Osteoblast (primary cell): ENCODE measurements at regions not wholly inside any gene's neighbourhood (a gene's known extent, or its start where the extent isn't known, plus 50 kb on each side); places are given as distances from the start of the nearest gene placed in this dataset.

Source experiments
- DNase-seq: peaks from one replicate; pipeline ENCODE4 v3.0.0; 2011; ENCODE audit warnings: low spot score, mixed read lengths; ENCODE audit not compliant: insufficient read length; ENCODE audit errors: missing footprints
- H2AFZ ChIP-seq: 2 replicates; pipeline ENCODE4 v1.6.0; 2011; ENCODE audit warnings: mild to moderate bottlenecking, low read length
- H3K27ac ChIP-seq: 2 replicates; pipeline ENCODE4 v1.5.1; 2011; ENCODE audit warnings: mild to moderate bottlenecking, low read depth, low read length, moderate library complexity
- H3K27me3 ChIP-seq: 2 replicates; pipeline ENCODE4 v1.6.0; 2012; ENCODE audit warnings: mild to moderate bottlenecking, control low read depth, inconsistent platforms, low read length, moderate library complexity; ENCODE audit not compliant: insufficient read depth
- H3K36me3 ChIP-seq: 2 replicates; pipeline ENCODE4 v1.5.1; 2011; ENCODE audit warnings: mild to moderate bottlenecking, low read length, control low read depth, moderate library complexity; ENCODE audit not compliant: insufficient read depth
- H3K4me1 ChIP-seq: 2 replicates; pipeline ENCODE4 v1.5.1; 2011; ENCODE audit warnings: mild to moderate bottlenecking, low read length, control low read depth, moderate library complexity; ENCODE audit not compliant: insufficient read depth
- H3K4me2 ChIP-seq: 2 replicates; pipeline ENCODE4 v1.6.0; 2011; ENCODE audit warnings: mild to moderate bottlenecking, low read length; ENCODE audit not compliant: insufficient read depth
- H3K4me3 ChIP-seq: fragments of 200-600 bp; sonication (generic); 3 replicates; pipeline ENCODE4 v1.5.1; 2012; ENCODE audit warnings: mild to moderate bottlenecking, low read length, inconsistent platforms; ENCODE audit not compliant: insufficient read depth
- H3K79me2 ChIP-seq: 2 replicates; pipeline ENCODE4 v1.6.0; 2012; ENCODE audit warnings: mild to moderate bottlenecking, low read length, control low read depth, inconsistent platforms; ENCODE audit not compliant: insufficient read depth
- H3K9me3 ChIP-seq: 2 replicates; pipeline ENCODE4 v1.5.1; 2011; ENCODE audit warnings: low read depth, low read length, control low read depth
- H4K20me1 ChIP-seq: 2 replicates; pipeline ENCODE4 v1.6.0; 2012; ENCODE audit warnings: mild to moderate bottlenecking, low read length, control low read depth; ENCODE audit not compliant: insufficient read depth
- CTCF ChIP-seq: IDR thresholded peaks from 2 replicates; pipeline ENCODE4 v1.5.1; 2011; ENCODE audit warnings: mild to moderate bottlenecking, low read depth, low read length, moderate library complexity; ENCODE audit errors: extremely low read depth

DNA sequence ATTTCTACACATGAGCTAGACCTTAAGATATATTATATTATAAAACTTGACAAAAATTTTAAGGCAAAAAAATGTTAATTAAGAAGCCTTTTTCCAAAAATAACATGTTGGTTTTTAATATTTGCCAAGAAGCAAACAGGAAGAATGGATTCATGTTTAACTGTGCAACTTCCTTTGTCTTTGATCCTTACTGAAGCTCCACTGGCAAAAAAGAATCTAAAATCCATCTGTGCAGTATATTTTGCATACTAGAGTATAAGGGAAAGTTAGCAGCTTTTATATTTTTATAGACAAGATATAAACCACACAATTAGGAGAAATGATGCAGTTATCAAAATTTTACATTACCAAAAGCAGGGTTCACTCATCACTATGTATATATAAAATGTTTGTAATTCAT, 76.9 kb upstream of the RGS18 start:
- Histone ChIP-seq H3K79me2 (no peaks in the 10 kb centered on the region), H4K20me1 (no peaks in the 10 kb centered on the region), H3K27ac (no peak overlapping the region), H3K36me3 (no peaks in the 10 kb centered on the region), H3K9me3 (no peaks in the 10 kb centered on the region), H3K4me1 (no peaks in the 10 kb centered on the region), H3K4me2 (no peak overlapping the region), H3K27me3 (no peaks in the 10 kb centered on the region), H2AFZ (no peak overlapping the region), H3K4me3 (no peak overlapping the region)
- DNase-seq: no peak
- TF ChIP-seq CTCF: no peak

DNA sequence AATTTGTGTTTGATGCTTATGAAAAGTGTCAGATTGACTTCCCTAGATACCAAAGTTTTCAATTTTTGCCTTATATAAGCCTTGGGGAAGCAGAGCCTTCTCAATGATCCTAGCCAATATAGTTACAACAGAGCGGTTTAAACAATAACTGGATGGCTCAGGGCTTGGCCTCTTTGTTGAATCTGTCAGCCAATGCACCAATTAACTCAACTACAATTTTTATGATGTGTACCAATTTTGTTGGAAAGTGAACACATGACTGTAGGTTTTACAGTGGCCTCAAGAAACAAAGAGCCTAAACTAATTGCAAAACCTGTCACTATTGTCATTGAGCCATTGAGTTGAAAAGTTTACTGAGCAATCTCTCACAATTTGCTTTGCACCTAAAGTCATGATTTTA, 71.6 kb upstream of the RGS18 start:
- Histone ChIP-seq H3K9me3 (no peaks in the 10 kb centered on the region), H3K79me2 (no peaks in the 10 kb centered on the region), H3K27ac (no peak overlapping the region), H3K4me1 (no peaks in the 10 kb centered on the region), H3K4me3 (no peak overlapping the region), H4K20me1 (no peaks in the 10 kb centered on the region), H3K4me2 (no peak overlapping the region), H2AFZ (no peak overlapping the region), H3K27me3 (no peaks in the 10 kb centered on the region), H3K36me3 (no peaks in the 10 kb centered on the region)
- no peak for TF ChIP-seq CTCF
- no peak for DNase-seq

- no peak for DNase-seq
- H3K27me3 ChIP-seq: no peaks in the 10 kb centered on the region
- no peak overlapping the region for H3K4me2 ChIP-seq
- H3K27ac ChIP-seq: no peak overlapping the region
- no peaks in the 10 kb centered on the region for H4K20me1 ChIP-seq
- H3K36me3 ChIP-seq: no peaks in the 10 kb centered on the region
- no peak overlapping the region for H3K4me3 ChIP-seq
- H3K79me2 ChIP-seq: no peaks in the 10 kb centered on the region
- H3K4me1 ChIP-seq: no peaks in the 10 kb centered on the region
- no peak overlapping the region for H2AFZ ChIP-seq
- no peak for TF ChIP-seq CTCF
- no peaks in the 10 kb centered on the region for H3K9me3 ChIP-seq
Measured at GRCh38 chr1:192087334-192087733, 70.9 kb upstream of the RGS18 start.

DNA sequence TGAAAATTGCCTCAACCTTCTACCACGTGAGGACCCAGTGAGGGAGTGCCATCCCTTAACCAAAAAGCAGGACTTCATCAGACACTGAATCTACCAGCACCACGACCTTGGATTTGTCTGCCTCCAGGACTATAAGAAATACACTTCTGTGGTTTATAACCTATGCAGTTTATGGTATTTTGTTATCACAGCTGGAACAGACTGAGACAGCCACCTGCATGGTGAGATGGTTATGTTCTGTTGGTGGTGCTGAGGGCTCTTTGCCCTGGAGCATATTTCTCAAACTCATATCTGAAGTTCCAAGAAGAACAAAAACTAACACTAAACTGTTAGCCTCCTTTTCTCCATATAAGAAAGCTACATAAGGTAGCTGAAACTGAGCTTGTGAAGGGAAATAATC, 69.8 kb upstream of the RGS18 start:
- H3K4me2 ChIP-seq: no peak overlapping the region
- no peaks in the 10 kb centered on the region for H3K36me3 ChIP-seq
- H3K27me3 ChIP-seq: no peaks in the 10 kb centered on the region
- H3K27ac ChIP-seq: no peak overlapping the region
- H3K4me1 ChIP-seq: no peaks in the 10 kb centered on the region
- no peak for TF ChIP-seq CTCF
- no peaks in the 10 kb centered on the region for H3K79me2 ChIP-seq
- H2AFZ ChIP-seq: no peak overlapping the region
- H3K9me3 ChIP-seq: no peaks in the 10 kb centered on the region
- H3K4me3 ChIP-seq: no peak overlapping the region
- no peak for DNase-seq
- H4K20me1 ChIP-seq: no peaks in the 10 kb centered on the region
